GM13976 (cell line): ENCODE measurements at regions not wholly inside any gene's neighbourhood (a gene's known extent, or its start where the extent isn't known, plus 50 kb on each side); places are given as distances from the start of the nearest gene placed in this dataset.

Experiments used
- DNase-seq: peaks from one replicate; pipeline ENCODE4 v3.0.0; 2012; ENCODE audit warnings: low spot score
- CTCF ChIP-seq: IDR thresholded peaks from 2 replicates; pipeline ENCODE4 v1.5.1; 2012; ENCODE audit warnings: borderline replicate concordance, mild to moderate bottlenecking; ENCODE audit not compliant: insufficient read depth; ENCODE audit errors: extremely low read depth, missing control alignments, control extremely low read depth
- in situ Hi-C: fragments of 300-500 bp; cut with MboI; formaldehyde crosslinking; loops from one replicate; pipeline ENCODE4 v1.12.0; 2022; ENCODE audit warnings: low sequenced_read_pairs, mixed read lengths, inconsistent platforms; ENCODE audit not compliant: unreplicated experiment

DNA sequence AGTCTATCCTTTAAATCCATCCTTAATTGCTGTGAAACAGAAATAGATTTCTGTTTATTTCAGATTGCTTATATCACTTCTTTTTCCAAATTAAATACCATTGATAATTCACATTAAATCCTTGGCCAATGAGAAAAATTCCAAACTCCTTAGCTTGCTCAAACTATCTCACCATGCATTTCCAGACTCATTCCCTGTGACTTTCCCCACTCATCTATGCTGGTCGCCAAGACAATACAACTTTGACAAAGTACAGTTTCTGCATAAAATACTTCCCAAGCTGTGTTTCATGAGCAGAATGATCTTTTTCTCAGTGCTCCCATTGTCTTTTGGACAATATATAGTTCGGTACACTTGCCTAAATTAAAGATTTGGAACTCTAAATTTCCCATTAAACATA is 575.6 kb downstream of the CPS1 start:
- in situ Hi-C loops: no loop called here
- no peak for DNase-seq
- no peak for TF ChIP-seq CTCF

DNA sequence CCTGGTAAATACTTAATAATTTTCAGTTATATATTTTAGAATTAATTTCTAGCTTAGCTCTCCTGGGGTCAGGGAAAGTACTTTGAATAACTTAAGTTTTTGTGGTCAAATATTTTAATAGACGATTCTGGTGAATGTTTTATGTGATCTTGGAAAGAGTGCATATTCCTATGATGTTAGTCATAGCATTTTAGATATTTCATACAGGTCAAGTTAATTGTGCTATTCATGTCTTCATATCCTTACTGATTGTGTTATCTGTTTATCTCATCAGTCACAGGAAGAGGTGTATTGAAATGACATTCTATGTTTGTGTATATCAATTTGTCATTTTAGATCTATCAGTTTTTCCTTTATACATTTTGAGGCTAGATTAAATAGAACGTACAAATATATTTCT is 576.2 kb downstream of the CPS1 start:
- in situ Hi-C loops: no loop called here
- TF ChIP-seq CTCF: no peak
- no peak for DNase-seq

DNA sequence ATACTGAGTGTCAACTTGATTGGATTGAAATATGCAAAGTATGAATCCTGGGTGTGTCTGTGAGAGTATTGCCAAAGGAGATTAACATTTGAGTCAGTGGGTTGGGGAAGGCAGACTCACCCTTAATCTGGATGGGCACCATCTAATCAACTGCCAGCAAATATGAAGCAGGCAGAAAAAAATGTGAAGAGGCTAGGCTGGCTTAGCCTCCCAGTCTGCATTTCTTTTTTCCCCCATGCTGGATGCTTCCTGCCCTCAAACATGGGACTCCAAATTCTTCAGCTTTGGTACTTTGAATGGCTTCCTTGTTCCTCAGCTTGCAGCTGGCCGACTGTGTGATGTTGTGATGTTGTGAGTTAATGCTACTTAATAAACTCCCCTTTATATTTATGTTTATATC is 577.4 kb downstream of the CPS1 start:
- in situ Hi-C loops: no loop called here
- TF ChIP-seq CTCF: no peak

DNA sequence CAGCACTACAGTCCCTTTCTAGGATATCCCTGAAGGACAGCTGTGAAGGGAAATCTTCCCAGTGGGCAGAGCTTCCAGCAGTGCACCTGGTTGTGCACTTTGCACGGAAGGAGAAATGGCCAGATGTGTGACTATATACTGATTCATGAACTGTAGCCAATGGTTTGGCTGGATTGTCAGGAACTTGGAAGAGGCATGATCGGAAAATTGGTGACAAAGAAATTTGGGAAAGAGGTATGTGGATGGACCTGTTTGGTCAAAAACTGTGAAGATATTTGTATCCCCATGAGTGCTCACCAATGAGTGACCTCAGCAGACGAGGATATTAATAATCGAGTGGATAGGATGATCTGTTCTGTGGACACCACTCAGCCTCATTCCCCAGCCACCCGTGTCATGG is 582.2 kb downstream of the CPS1 start:
- in situ Hi-C loops: no loop called here
- TF ChIP-seq CTCF: no peak
- DNase-seq: no peak

More for the DNA sequence above, 577.4 kb downstream of the CPS1 start:
- DNase-seq: no peak

DNA sequence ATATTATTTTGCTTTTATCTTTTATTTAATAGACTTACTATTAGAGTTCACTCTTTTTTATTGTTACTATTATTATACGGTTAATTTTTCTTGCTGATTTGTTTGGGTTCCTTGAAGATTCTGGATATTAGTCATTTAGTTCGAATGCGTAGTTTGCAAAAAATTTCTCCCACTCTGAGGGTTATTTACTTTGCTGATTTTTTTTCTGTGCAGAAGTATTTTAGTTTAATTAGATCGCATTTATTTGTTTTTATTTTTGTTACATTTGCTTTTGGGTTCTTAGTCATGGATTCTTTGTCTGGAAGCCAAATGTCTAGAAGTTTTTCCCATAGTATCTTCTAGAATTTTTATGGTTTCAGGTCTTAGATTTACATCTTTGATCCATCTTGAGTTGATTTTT is 585.2 kb downstream of the CPS1 start:
- in situ Hi-C loops: no loop called here
- no peak for TF ChIP-seq CTCF
- no peak for DNase-seq

DNA sequence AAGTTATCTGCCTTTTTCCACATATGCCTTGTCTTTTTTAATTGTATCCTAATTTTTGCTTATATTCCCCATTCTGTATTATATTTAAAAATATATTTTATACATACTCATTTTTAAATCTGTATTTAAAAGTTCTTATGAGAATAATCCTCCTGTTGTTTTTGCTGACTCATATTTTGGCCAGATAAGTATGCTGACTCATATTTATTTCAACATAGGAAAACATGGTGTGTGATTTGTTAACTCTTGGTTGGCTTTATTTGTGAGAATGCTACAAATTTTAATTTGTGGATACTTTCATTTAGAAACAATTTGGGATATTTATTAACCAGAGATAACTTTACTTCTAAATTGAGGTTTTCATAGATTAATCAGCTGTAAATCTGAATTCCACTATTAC is 587.7 kb downstream of the CPS1 start:
- TF ChIP-seq CTCF: no peak
- DNase-seq: no peak
- in situ Hi-C loops: no loop called here
